ENCODE measurements at regions not wholly inside any gene's neighbourhood (a gene's known extent, or its start where the extent isn't known, plus 50 kb on each side); places are given as distances from the start of the nearest gene placed in this dataset.

DNA sequence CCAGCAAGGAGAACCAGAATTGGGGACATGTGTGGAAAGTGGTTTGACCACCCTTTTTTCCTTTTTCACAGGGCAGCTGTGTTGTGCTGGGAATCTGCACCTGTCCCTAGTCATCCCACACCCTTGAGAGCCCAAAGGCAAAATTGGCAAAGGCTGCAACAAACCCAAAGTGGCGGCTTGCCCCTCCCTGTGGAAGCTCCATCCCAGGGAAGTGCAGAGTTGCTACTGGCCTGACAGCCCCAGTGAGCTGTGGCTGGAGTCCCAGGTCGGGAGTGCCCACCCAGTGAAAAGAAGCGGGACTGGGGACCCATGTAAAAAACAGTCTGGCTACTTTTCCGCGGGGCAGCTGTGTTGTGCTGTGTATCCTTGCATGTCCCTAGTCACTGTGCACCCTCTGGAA, 109.1 kb upstream of the GRM3 start:
- no peaks in the 10 kb centered on the region for H3K27me3 ChIP-seq (ENCODE audit: control insufficient read depth in 3 of 3, insufficient read depth in 3 of 3, low read length in 2 of 3)
- DNase-seq (no peak), ATAC-seq (ENCODE audit: insufficient read depth, low FRiP score) (no peak)
- peaks cover 0 to 1% (median 0%) of the 10 kb centered on the region in 5 donors for H3K4me1 ChIP-seq (ENCODE audit: control insufficient read depth in 5 of 5, insufficient read depth in 5 of 5, low read length in 5 of 5)
- H3K36me3 ChIP-seq (ENCODE audit: control insufficient read depth in 4 of 4, insufficient read depth in 4 of 4, low read length in 4 of 4), result no peaks in the 10 kb centered on the region
- H3K9me3 ChIP-seq (ENCODE audit: control insufficient read depth in 4 of 4, insufficient read depth in 3 of 4, low read length in 3 of 4), result peaks cover 0 to 2% (median 0%) of the 10 kb centered on the region in 4 donors
- 88 to 92% methylated on average over 5 of the region's 5 CpGs for WGBS, 2 donors
- H3K4me3 ChIP-seq, result no peak overlapping the region
- H3K9ac ChIP-seq (ENCODE audit: insufficient read depth in 1 of 2, low read length in 2 of 2), result no peak overlapping the region
- no peak for TF ChIP-seq CTCF (IDR thresholded peaks at IDR 0.05; ENCODE audit: control extremely low read depth, extremely low read depth)
- no peak overlapping the region for H3K27ac ChIP-seq (ENCODE audit: low read depth in 1 of 2, low read length in 1 of 2)

GRCh38 chr7:86504229-86504628, 139.5 kb upstream of the GRM3 start:
- no peak for DNase-seq
- H3K27ac ChIP-seq (ENCODE audit: low read depth in 1 of 2, low read length in 1 of 2), result no peak overlapping the region
- no peak overlapping the region for H3K9ac ChIP-seq (ENCODE audit: insufficient read depth in 1 of 2, low read length in 2 of 2)
- no peak overlapping the region for H3K4me3 ChIP-seq
- no peaks in the 10 kb centered on the region for H3K27me3 ChIP-seq (ENCODE audit: control insufficient read depth in 3 of 3, insufficient read depth in 3 of 3, low read length in 2 of 3)
- no peaks in the 10 kb centered on the region for H3K36me3 ChIP-seq (ENCODE audit: control insufficient read depth in 4 of 4, insufficient read depth in 4 of 4, low read length in 4 of 4)
- H3K9me3 ChIP-seq (ENCODE audit: control insufficient read depth in 4 of 4, insufficient read depth in 3 of 4, low read length in 3 of 4), result peaks cover 0 to 3% (median 1%) of the 10 kb centered on the region in 4 donors
- TF ChIP-seq CTCF (IDR thresholded peaks at IDR 0.05; ENCODE audit: control extremely low read depth, extremely low read depth), result no peak
- no peak for ATAC-seq (ENCODE audit: insufficient read depth, low FRiP score)
- H3K4me1 ChIP-seq (ENCODE audit: control insufficient read depth in 5 of 5, insufficient read depth in 5 of 5, low read length in 5 of 5), result no peaks in the 10 kb centered on the region
- 21% methylated on average over 1 of the region's 1 CpG for WGBS, 2 donors

GRCh38 chr7:86499986-86500385, 143.7 kb upstream of the GRM3 start:
- H3K4me1 ChIP-seq (ENCODE audit: control insufficient read depth in 5 of 5, insufficient read depth in 5 of 5, low read length in 5 of 5), result no peaks in the 10 kb centered on the region
- TF ChIP-seq CTCF (IDR thresholded peaks at IDR 0.05; ENCODE audit: control extremely low read depth, extremely low read depth), result no peak
- no peaks in the 10 kb centered on the region for H3K36me3 ChIP-seq (ENCODE audit: control insufficient read depth in 4 of 4, insufficient read depth in 4 of 4, low read length in 4 of 4)
- peaks cover 0 to 2% (median 0%) of the 10 kb centered on the region in 4 donors for H3K9me3 ChIP-seq (ENCODE audit: control insufficient read depth in 4 of 4, insufficient read depth in 3 of 4, low read length in 3 of 4)
- WGBS, 2 donors, result 90% methylated on average over 1 of the region's 1 CpG
- H3K27ac ChIP-seq (ENCODE audit: low read depth in 1 of 2, low read length in 1 of 2), result no peak overlapping the region
- H3K4me3 ChIP-seq, result no peak overlapping the region
- no peaks in the 10 kb centered on the region for H3K27me3 ChIP-seq (ENCODE audit: control insufficient read depth in 3 of 3, insufficient read depth in 3 of 3, low read length in 2 of 3)
- DNase-seq, result no peak
- no peak overlapping the region for H3K9ac ChIP-seq (ENCODE audit: insufficient read depth in 1 of 2, low read length in 2 of 2)
- ATAC-seq (ENCODE audit: insufficient read depth, low FRiP score), result no peak

GRCh38 chr7:86485827-86486226, 157.9 kb upstream of the GRM3 start:
- DNase-seq, result no peak
- Histone ChIP-seq H3K27me3 (ENCODE audit: control insufficient read depth in 3 of 3, insufficient read depth in 3 of 3, low read length in 2 of 3) (no peaks in the 10 kb centered on the region), H3K9ac (ENCODE audit: insufficient read depth in 1 of 2, low read length in 2 of 2) (no peak overlapping the region), H3K4me1 (ENCODE audit: control insufficient read depth in 5 of 5, insufficient read depth in 5 of 5, low read length in 5 of 5) (no peaks in the 10 kb centered on the region), H3K36me3 (ENCODE audit: control insufficient read depth in 4 of 4, insufficient read depth in 4 of 4, low read length in 4 of 4) (no peaks in the 10 kb centered on the region), H3K9me3 (ENCODE audit: control insufficient read depth in 4 of 4, insufficient read depth in 3 of 4, low read length in 3 of 4) (no peaks in the 10 kb centered on the region), H3K4me3 (no peak overlapping the region), H3K27ac (ENCODE audit: low read depth in 1 of 2, low read length in 1 of 2) (no peak overlapping the region)
- TF ChIP-seq CTCF (IDR thresholded peaks at IDR 0.05; ENCODE audit: control extremely low read depth, extremely low read depth), result no peak
- 83 to 91% methylated on average over 3 of the region's 3 CpGs for WGBS, 2 donors
- no peak for ATAC-seq (ENCODE audit: insufficient read depth, low FRiP score)
